NT2/D1 (cell line): ENCODE measurements at regions not wholly inside any gene's neighbourhood (a gene's known extent, or its start where the extent isn't known, plus 50 kb on each side); places are given as distances from the start of the nearest gene placed in this dataset.
A peak's percentile ranks its signal among the peaks of the same experiment; 100 is the strongest.

Source experiments
- DNase-seq: peaks from one replicate; pipeline ENCODE4 v3.0.0-alpha.2; 2011; ENCODE audit warnings: low read depth, low spot score
- H3K27me3 ChIP-seq: 2 replicates; pipeline ENCODE4 v1.6.0; 2011; ENCODE audit warnings: mild to moderate bottlenecking; ENCODE audit not compliant: insufficient read length, insufficient read depth
- H3K36me3 ChIP-seq: 2 replicates; pipeline ENCODE4 v1.6.1; 2011; ENCODE audit warnings: mild to moderate bottlenecking, low read length, mixed read lengths; ENCODE audit not compliant: insufficient read depth, insufficient read length
- H3K4me1 ChIP-seq: 2 replicates; pipeline ENCODE4 v1.5.1; 2011; ENCODE audit not compliant: insufficient read depth, insufficient read length
- H3K4me3 ChIP-seq: 2 replicates; pipeline ENCODE4 v1.5.1; 2011; ENCODE audit warnings: low read depth; ENCODE audit not compliant: insufficient read length
- H3K9ac ChIP-seq: 2 replicates; pipeline ENCODE4 v1.6.0; 2011; ENCODE audit warnings: low read depth; ENCODE audit not compliant: insufficient read length
- H3K9me3 ChIP-seq: 2 replicates; pipeline ENCODE4 v1.5.1; 2011; ENCODE audit warnings: mild to moderate bottlenecking, low read length; ENCODE audit not compliant: insufficient read depth
- SUZ12 ChIP-seq: IDR thresholded peaks from 2 replicates; pipeline ENCODE4 v1.6.1; 2011; ENCODE audit not compliant: insufficient read length, insufficient read depth; ENCODE audit errors: extremely low read depth
- YY1 ChIP-seq: IDR thresholded peaks from 2 replicates; pipeline ENCODE4 v1.6.1; 2011; ENCODE audit not compliant: insufficient read length, insufficient read depth
- ZNF274 ChIP-seq: IDR thresholded peaks from 2 replicates; pipeline ENCODE4 v1.6.1; 2011; ENCODE audit warnings: mild to moderate bottlenecking, low read depth, low read length

DNA sequence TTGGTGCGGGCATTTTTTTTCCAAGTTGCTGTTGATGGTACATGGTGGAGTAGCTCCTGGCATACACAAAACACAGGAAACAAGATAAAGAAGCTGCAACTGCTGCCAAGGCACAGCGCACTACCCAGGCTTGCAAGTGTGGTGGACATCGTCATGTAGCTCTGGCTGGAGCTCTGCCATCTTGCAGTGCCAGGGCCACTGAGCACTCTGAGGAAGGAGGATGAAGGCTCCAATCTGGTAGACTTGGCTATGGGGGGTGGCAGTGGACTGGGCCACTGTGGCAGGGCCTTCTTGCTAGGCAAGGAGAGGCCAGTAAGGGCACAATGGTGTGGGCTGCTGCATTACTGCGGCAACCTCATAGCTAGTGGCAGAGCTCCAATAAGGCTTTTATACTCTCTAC lies 263.5 kb downstream of the CENPW start:
- no peak overlapping the region for H3K9ac ChIP-seq
- TF ChIP-seq YY1 (no peak), ZNF274 (no peak), SUZ12 (no peak)
- no peaks in the 10 kb centered on the region for H3K27me3 ChIP-seq
- no peaks in the 10 kb centered on the region for H3K36me3 ChIP-seq
- H3K4me1 ChIP-seq: no peaks in the 10 kb centered on the region
- no peak overlapping the region for H3K4me3 ChIP-seq
- DNase-seq: no peak
- no peaks in the 10 kb centered on the region for H3K9me3 ChIP-seq

DNA sequence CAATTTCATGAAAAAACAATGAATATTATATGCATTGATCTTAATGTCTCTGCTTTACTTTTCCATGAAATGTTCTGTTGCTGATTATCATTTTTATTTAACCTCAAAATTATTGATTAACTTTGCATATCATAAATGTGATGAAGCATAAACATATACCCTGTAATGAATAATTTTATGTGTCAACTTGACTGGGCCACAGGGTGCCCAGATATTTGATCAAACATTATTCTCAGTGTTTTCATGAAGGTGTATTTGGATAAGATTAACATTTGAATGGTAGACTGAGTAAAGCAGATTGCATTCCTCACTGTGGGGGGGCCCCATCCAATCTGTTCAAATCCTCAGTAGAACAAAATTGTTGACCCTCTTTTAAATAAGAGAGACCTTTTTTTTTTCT lies 265.2 kb downstream of the CENPW start:
- H3K27me3 ChIP-seq: no peaks in the 10 kb centered on the region
- no peak for DNase-seq
- no peak for TF ChIP-seq YY1
- no peak for TF ChIP-seq ZNF274
- no peak for TF ChIP-seq SUZ12
- no peaks in the 10 kb centered on the region for H3K9me3 ChIP-seq
- H3K36me3 ChIP-seq: no peaks in the 10 kb centered on the region
- H3K4me3 ChIP-seq: no peak overlapping the region
- no peaks in the 10 kb centered on the region for H3K4me1 ChIP-seq
- no peak overlapping the region for H3K9ac ChIP-seq

DNA sequence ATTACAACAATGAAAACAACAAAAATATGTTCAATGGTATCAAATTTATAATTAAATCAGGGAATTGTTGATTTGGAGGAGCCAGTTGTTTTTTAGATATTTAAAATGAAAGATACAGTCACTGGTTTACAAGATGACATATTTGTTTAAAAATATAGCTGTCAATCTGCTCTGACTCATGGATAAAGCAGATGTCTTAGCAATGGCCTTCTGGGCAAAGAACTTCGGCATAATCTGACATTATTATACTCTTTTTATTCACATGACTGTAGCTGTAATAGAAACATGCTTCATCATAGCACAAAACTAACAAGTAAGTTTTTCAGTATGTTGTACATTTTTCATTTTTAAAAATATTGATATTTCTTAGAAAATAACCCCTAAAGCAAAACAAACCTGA lies 267.4 kb downstream of the CENPW start:
- Histone ChIP-seq H3K4me1 (no peaks in the 10 kb centered on the region), H3K9me3 (no peaks in the 10 kb centered on the region), H3K9ac (no peak overlapping the region), H3K27me3 (no peaks in the 10 kb centered on the region), H3K4me3 (no peak overlapping the region), H3K36me3 (no peaks in the 10 kb centered on the region)
- DNase-seq: no peak
- TF ChIP-seq YY1 (no peak), SUZ12 (no peak), ZNF274 (no peak)

DNA sequence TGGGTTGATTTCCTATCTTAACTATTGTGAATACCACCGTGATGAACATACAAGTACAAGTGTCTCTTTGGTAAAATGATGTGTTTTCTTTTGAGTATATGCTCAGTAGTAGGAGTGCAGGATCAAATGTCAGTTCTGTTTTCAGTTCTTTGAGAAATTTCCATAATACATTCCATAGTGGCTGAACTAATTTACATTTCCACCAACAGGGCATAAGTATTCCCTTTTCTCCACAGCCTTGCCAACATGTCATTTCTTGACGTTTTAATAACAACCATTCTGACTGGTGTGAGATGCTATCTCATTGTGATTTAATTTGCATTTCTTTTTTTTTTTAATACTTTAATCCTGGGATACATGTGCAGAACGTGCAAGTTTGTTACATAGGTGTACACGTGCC lies 268.8 kb downstream of the CENPW start:
- no peaks in the 10 kb centered on the region for H3K27me3 ChIP-seq
- H3K36me3 ChIP-seq: no peaks in the 10 kb centered on the region
- no peak overlapping the region for H3K9ac ChIP-seq
- no peaks in the 10 kb centered on the region for H3K4me1 ChIP-seq
- H3K4me3 ChIP-seq: no peak overlapping the region
- DNase-seq: no peak
- no peaks in the 10 kb centered on the region for H3K9me3 ChIP-seq
- TF ChIP-seq ZNF274: no peak
- TF ChIP-seq SUZ12: no peak
- TF ChIP-seq YY1: no peak

DNA sequence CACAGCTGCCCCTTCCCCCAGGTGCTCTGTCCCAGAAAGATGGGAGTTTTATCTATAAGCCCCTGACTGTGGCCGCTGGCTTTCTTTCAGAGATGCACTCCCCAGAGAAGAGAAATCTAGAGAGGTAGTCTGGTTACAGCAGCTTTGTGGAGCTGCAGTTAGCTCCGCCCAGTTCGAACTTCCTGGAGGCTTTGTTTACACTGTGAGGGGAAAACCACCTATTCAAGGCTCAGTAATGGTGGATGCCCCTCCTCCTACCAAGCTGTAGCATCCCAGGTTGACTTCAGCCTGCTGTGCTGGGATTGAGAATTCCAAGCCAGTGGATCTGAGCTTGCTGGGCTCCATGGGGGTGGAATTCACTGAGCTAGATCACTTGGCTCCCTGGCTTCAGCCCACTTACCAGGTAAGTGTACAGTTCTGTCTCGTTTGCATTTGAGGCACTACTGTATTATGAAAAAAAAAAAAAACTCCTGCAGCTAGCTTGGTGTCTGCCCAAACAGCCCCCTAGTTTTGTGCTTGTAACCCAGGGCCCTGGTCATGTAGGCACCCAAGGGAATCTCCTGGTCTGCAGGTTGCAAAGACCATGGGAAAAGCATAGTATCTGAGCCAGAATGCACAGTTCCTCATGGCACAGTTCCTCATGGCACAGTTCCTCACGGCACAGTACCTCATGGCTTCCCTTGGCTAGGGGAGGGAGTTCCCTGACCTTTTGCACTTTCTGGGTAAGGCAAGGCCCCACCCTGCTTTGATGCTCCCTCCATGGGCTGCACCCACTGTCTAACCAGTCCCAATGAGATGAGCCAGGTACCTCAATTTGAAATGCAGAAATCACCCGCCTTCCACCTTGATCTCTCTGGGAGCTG lies 275.0 kb downstream of the CENPW start:
- Histone ChIP-seq H3K36me3 (no peaks in the 10 kb centered on the region), H3K4me3 (no peak overlapping the region), H3K9ac (no peak overlapping the region), H3K27me3 (no peaks in the 10 kb centered on the region), H3K4me1 (no peaks in the 10 kb centered on the region), H3K9me3 (no peaks in the 10 kb centered on the region)
- TF ChIP-seq SUZ12 (no peak), YY1 (no peak), ZNF274 (no peak)
- DNase-seq: peak; percentile 48

DNA sequence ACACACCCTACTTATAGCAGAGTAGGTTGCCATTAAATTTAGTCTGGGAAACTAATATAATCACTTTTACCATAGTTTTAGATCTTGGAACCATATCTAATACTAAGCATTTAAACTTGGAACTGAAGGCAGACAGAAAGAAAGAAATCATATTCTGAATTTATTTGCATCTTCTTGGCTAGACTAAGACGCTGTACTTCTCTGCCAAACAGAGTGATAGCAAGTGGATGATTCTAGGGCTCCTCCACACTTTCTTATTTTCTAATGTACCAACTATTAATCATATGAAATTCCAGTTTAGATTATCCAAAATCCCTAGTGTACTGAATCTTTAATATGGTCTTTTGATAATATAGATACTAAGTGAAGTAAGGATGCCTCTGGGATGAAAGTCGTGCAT lies 277.0 kb downstream of the CENPW start:
- no peaks in the 10 kb centered on the region for H3K27me3 ChIP-seq
- no peak for DNase-seq
- no peak overlapping the region for H3K9ac ChIP-seq
- TF ChIP-seq SUZ12 (no peak), ZNF274 (no peak), YY1 (no peak)
- no peaks in the 10 kb centered on the region for H3K36me3 ChIP-seq
- no peak overlapping the region for H3K4me3 ChIP-seq
- no peaks in the 10 kb centered on the region for H3K9me3 ChIP-seq
- H3K4me1 ChIP-seq: no peaks in the 10 kb centered on the region

DNA sequence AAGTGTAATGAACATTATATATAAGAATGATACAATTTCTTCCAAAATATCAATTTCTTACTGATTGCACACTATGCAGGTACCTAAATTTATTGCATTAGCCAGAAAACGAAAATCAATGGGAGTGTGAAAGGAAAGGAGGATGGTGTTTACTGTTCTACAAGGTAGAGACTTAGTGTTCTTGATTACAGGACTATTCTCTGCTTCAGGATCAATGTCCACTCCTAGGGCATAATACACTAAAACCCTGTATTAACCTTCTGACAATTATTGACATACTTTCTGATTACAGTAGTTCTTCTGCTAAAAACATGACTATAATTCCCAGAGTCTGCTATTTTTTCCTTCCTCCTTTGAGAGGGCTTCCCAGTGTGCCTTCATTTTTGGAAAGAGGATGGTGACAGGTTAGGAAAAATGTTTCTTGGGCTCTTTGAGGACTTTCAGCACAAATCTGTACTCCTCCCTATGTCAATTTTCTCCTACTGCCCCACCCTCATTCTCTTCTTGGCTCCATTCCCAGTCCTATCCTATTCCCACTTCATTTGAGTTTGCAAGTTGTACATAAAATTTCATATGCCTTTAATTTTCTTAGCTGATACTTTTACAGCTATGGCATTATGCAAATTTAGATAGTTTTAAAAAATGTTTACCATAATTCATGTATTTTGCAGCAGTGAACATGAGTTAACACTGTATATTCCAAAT lies 278.9 kb downstream of the CENPW start:
- H3K27me3 ChIP-seq: no peaks in the 10 kb centered on the region
- H3K36me3 ChIP-seq: no peaks in the 10 kb centered on the region
- no peak overlapping the region for H3K4me3 ChIP-seq
- DNase-seq: no peak
- no peaks in the 10 kb centered on the region for H3K9me3 ChIP-seq
- H3K4me1 ChIP-seq: no peaks in the 10 kb centered on the region
- no peak overlapping the region for H3K9ac ChIP-seq
- TF ChIP-seq SUZ12 (no peak), ZNF274 (no peak), YY1 (no peak)
